ENCODE measurements at regions not wholly inside any gene's neighbourhood (a gene's known extent, or its start where the extent isn't known, plus 50 kb on each side); places are given as distances from the start of the nearest gene placed in this dataset.

DNA sequence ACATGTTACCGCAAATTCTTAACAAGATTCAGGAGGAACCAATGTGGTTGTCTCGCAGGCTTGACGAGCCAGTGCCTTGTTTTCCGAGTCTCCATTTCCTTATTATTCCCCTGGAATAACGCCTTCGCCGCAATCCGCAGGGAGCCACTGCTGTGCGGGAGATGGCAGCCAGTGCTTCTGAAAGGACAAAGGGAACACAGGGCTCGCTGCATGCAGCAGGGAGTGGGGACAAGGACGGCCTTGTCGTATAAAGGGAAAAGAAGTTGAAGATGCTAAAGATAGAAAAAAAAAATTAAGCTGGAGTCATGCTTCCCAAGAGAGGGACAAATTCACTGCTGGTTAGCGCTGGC lies 221.4 kb downstream of the NDUFA10 start:
- DNase-seq (ENCODE audit: low read depth in 1 of 2, low spot score in 1 of 2): no peak
- no peak overlapping the region for H3K27ac ChIP-seq (replicated peaks)
- TF ChIP-seq SPI1 (IDR thresholded peaks at IDR 0.05; ENCODE audit: borderline replicate concordance, low read depth): no peak
- TF ChIP-seq, protein P1, sequence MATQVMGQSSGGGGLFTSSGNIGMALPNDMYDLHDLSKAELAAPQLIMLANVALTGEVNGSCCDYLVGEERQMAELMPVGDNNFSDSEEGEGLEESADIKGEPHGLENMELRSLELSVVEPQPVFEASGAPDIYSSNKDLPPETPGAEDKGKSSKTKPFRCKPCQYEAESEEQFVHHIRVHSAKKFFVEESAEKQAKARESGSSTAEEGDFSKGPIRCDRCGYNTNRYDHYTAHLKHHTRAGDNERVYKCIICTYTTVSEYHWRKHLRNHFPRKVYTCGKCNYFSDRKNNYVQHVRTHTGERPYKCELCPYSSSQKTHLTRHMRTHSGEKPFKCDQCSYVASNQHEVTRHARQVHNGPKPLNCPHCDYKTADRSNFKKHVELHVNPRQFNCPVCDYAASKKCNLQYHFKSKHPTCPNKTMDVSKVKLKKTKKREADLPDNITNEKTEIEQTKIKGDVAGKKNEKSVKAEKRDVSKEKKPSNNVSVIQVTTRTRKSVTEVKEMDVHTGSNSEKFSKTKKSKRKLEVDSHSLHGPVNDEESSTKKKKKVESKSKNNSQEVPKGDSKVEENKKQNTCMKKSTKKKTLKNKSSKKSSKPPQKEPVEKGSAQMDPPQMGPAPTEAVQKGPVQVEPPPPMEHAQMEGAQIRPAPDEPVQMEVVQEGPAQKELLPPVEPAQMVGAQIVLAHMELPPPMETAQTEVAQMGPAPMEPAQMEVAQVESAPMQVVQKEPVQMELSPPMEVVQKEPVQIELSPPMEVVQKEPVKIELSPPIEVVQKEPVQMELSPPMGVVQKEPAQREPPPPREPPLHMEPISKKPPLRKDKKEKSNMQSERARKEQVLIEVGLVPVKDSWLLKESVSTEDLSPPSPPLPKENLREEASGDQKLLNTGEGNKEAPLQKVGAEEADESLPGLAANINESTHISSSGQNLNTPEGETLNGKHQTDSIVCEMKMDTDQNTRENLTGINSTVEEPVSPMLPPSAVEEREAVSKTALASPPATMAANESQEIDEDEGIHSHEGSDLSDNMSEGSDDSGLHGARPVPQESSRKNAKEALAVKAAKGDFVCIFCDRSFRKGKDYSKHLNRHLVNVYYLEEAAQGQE (IDR thresholded peaks at IDR 0.05; ENCODE audit: insufficient replicate concordance, low read depth): no peak
- no peak for TF ChIP-seq POLR2AphosphoS5 (IDR thresholded peaks at IDR 0.05; ENCODE audit: low read depth)
- TF ChIP-seq, protein P2, sequence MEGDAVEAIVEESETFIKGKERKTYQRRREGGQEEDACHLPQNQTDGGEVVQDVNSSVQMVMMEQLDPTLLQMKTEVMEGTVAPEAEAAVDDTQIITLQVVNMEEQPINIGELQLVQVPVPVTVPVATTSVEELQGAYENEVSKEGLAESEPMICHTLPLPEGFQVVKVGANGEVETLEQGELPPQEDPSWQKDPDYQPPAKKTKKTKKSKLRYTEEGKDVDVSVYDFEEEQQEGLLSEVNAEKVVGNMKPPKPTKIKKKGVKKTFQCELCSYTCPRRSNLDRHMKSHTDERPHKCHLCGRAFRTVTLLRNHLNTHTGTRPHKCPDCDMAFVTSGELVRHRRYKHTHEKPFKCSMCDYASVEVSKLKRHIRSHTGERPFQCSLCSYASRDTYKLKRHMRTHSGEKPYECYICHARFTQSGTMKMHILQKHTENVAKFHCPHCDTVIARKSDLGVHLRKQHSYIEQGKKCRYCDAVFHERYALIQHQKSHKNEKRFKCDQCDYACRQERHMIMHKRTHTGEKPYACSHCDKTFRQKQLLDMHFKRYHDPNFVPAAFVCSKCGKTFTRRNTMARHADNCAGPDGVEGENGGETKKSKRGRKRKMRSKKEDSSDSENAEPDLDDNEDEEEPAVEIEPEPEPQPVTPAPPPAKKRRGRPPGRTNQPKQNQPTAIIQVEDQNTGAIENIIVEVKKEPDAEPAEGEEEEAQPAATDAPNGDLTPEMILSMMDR (IDR thresholded peaks at IDR 0.05; ENCODE audit: insufficient read depth, low read length): no peak
- TF ChIP-seq GABPA (IDR thresholded peaks at IDR 0.05; ENCODE audit: low read depth): no peak
- H3K4me3 ChIP-seq (replicated peaks; ENCODE audit: insufficient read depth, low read length): no peak overlapping the region
- no peaks in the 10 kb centered on the region for H3K27me3 ChIP-seq (ENCODE audit: insufficient read depth, poor library complexity, severe bottlenecking)

DNA sequence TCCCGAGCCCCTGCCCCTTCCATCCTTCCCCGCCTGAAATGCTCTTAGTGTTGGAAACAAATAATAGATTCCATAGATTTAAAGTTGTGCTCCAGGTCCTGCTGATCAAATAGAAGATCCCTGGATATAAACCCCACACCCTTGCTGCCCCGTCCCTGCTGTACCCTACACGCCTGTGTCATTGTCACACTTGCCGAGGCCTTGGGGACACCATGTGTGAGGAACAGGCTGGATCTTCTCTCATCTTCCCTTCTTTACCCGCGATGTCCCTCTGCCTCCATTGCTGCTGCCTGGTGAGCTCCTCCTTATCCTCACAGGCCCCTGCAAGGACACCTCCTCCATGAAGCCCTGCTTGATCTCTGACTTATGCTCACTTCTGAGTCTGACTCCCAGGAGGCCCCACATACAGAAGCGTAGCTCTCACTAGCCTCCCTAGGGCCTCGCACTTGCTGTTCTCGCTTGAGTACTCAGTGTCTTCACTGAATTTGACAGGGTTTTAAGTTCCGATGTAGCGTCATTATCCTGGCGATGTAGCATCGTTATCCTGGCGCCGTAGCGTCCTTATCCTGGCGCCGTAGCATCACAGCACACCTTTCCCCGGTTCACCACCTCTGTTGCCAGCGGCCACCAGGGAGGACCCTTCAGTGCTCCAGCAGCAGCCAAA lies 221.9 kb downstream of the NDUFA10 start:
- H3K27me3 ChIP-seq (ENCODE audit: insufficient read depth, poor library complexity, severe bottlenecking): no peaks in the 10 kb centered on the region
- no peak overlapping the region for H3K4me3 ChIP-seq (replicated peaks; ENCODE audit: insufficient read depth, low read length)

DNA sequence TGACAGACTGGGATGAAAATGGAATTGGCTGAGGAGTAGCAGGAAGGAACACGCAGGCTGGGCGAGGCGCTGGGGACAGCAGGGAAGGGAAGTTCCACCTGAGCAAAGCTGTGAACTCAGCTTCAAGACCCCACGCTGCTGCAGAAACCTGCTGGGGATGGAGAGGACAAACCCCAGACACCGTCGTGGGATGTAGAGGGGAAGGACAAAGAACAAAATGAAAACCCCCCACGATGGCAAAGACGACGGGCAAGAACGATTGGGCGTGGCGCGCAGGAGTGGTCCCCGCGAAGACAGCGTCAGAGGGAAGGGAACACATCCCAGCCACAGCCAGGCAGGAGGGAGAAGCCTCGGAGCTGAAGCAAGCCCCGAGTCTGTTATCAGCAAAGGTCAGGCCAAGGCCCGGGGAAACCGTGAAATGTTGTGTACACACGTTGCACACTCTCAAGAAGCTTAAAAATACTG lies 222.9 kb downstream of the NDUFA10 start:
- no peak for DNase-seq (ENCODE audit: low read depth in 1 of 2, low spot score in 1 of 2)
- no peak for TF ChIP-seq POLR2AphosphoS5 (IDR thresholded peaks at IDR 0.05; ENCODE audit: low read depth)
- TF ChIP-seq GABPA (IDR thresholded peaks at IDR 0.05; ENCODE audit: low read depth): no peak
- TF ChIP-seq, protein P2 (IDR thresholded peaks at IDR 0.05; ENCODE audit: insufficient read depth, low read length): no peak
- TF ChIP-seq, protein P1 (IDR thresholded peaks at IDR 0.05; ENCODE audit: insufficient replicate concordance, low read depth): no peak
- no peak for TF ChIP-seq SPI1 (IDR thresholded peaks at IDR 0.05; ENCODE audit: borderline replicate concordance, low read depth)

More for the DNA sequence above, 221.9 kb downstream of the NDUFA10 start:
- DNase-seq (ENCODE audit: low read depth in 1 of 2, low spot score in 1 of 2): no peak
- TF ChIP-seq POLR2AphosphoS5 (IDR thresholded peaks at IDR 0.05; ENCODE audit: low read depth) (no peak), SPI1 (IDR thresholded peaks at IDR 0.05; ENCODE audit: borderline replicate concordance, low read depth) (no peak), GABPA (IDR thresholded peaks at IDR 0.05; ENCODE audit: low read depth) (no peak)
- TF ChIP-seq, protein P1 (IDR thresholded peaks at IDR 0.05; ENCODE audit: insufficient replicate concordance, low read depth): no peak
- H3K27ac ChIP-seq (replicated peaks): no peak overlapping the region

More for the DNA sequence above, 222.9 kb downstream of the NDUFA10 start:
- no peak overlapping the region for H3K27ac ChIP-seq (replicated peaks)
- H3K27me3 ChIP-seq (ENCODE audit: insufficient read depth, poor library complexity, severe bottlenecking): no peaks in the 10 kb centered on the region
- H3K4me3 ChIP-seq (replicated peaks; ENCODE audit: insufficient read depth, low read length): no peak overlapping the region
